ENCODE measurements at regions not wholly inside any gene's neighbourhood (a gene's known extent, or its start where the extent isn't known, plus 50 kb on each side); places are given as distances from the start of the nearest gene placed in this dataset.

DNA sequence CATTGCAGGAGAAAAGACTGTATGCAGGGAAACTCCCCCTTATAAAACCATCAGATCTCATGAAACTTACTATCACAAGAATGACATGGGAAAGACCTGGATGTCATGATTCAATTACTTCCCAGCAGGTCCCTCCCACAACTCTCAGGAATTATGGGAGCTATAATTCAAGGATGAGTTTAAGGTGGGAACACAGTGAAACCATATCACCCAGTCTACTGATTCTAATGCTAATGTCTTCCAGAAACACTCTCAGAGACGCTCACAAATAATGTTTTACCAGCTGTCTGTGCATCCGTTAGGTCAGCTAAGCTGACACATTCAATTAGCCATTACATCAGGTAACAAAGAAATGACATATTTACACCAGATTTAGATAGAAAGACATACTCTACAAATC is 637.9 kb downstream of the NLGN4Y start:
- DNase-seq (ENCODE audit: insufficient read length, low spot score) (no peak), FAIRE-seq (no peak)
- TF ChIP-seq POLR2A (IDR thresholded peaks at IDR 0.05; ENCODE audit: low read depth, low read length): no peak
- TF ChIP-seq SPI1 (IDR thresholded peaks at IDR 0.05; ENCODE audit: low read depth, low read length): no peak
- TF ChIP-seq POU2F2 (IDR thresholded peaks at IDR 0.05; ENCODE audit: low read depth, low read length): no peak
- TF ChIP-seq PAX5 (IDR thresholded peaks at IDR 0.05; ENCODE audit: insufficient read depth, low read length, severe bottlenecking): no peak
- TF ChIP-seq POLR2AphosphoS5 (IDR thresholded peaks at IDR 0.05; ENCODE audit: low read depth, low read length): no peak
- no peak for TF ChIP-seq TAF1 (IDR thresholded peaks at IDR 0.05; ENCODE audit: low read depth, low read length)

- TF ChIP-seq TAF1 (IDR thresholded peaks at IDR 0.05; ENCODE audit: low read depth, low read length): no peak
- TF ChIP-seq POLR2A (IDR thresholded peaks at IDR 0.05; ENCODE audit: low read depth, low read length): no peak
- no peak for TF ChIP-seq SPI1 (IDR thresholded peaks at IDR 0.05; ENCODE audit: low read depth, low read length)
- TF ChIP-seq POLR2AphosphoS5 (IDR thresholded peaks at IDR 0.05; ENCODE audit: low read depth, low read length): no peak
- FAIRE-seq: no peak
These were observed 655.6 kb downstream of the NLGN4Y start for GRCh38 chrY:15179890-15180289.

GRCh38 chrY:15229056-15229455 is 704.7 kb downstream of the NLGN4Y start:
- DNase-seq (ENCODE audit: insufficient read length, low spot score) (no peak), FAIRE-seq (no peak)
- no peak for TF ChIP-seq PAX5 (IDR thresholded peaks at IDR 0.05; ENCODE audit: insufficient read depth, low read length, severe bottlenecking)
- TF ChIP-seq TAF1 (IDR thresholded peaks at IDR 0.05; ENCODE audit: low read depth, low read length): no peak
- no peak for TF ChIP-seq SPI1 (IDR thresholded peaks at IDR 0.05; ENCODE audit: low read depth, low read length)

More at GRCh38 chrY:15179890-15180289, 655.6 kb downstream of the NLGN4Y start:
- no peak for DNase-seq (ENCODE audit: insufficient read length, low spot score)

- no peak for FAIRE-seq
- TF ChIP-seq POU2F2 (IDR thresholded peaks at IDR 0.05; ENCODE audit: low read depth, low read length) (no peak), TAF1 (IDR thresholded peaks at IDR 0.05; ENCODE audit: low read depth, low read length) (no peak), PAX5 (IDR thresholded peaks at IDR 0.05; ENCODE audit: insufficient read depth, low read length, severe bottlenecking) (no peak), POLR2AphosphoS5 (IDR thresholded peaks at IDR 0.05; ENCODE audit: low read depth, low read length) (no peak), POLR2A (IDR thresholded peaks at IDR 0.05; ENCODE audit: low read depth, low read length) (no peak), SPI1 (IDR thresholded peaks at IDR 0.05; ENCODE audit: low read depth, low read length) (no peak)
- no peak for DNase-seq (ENCODE audit: insufficient read length, low spot score)
These were observed 715.3 kb downstream of the NLGN4Y start for GRCh38 chrY:15239596-15240132.

- no peak for TF ChIP-seq POLR2A (IDR thresholded peaks at IDR 0.05; ENCODE audit: low read depth, low read length)
- no peak for TF ChIP-seq POU2F2 (IDR thresholded peaks at IDR 0.05; ENCODE audit: low read depth, low read length)
- no peak for TF ChIP-seq TAF1 (IDR thresholded peaks at IDR 0.05; ENCODE audit: low read depth, low read length)
- TF ChIP-seq POLR2AphosphoS5 (IDR thresholded peaks at IDR 0.05; ENCODE audit: low read depth, low read length): no peak
- no peak for TF ChIP-seq SPI1 (IDR thresholded peaks at IDR 0.05; ENCODE audit: low read depth, low read length)
- TF ChIP-seq PAX5 (IDR thresholded peaks at IDR 0.05; ENCODE audit: insufficient read depth, low read length, severe bottlenecking): no peak
- no peak for DNase-seq (ENCODE audit: insufficient read length, low spot score)
- no peak for FAIRE-seq
These were observed 735.0 kb downstream of the NLGN4Y start for GRCh38 chrY:15259286-15259685.

GRCh38 chrY:15286572-15286971 is 762.2 kb downstream of the NLGN4Y start:
- DNase-seq (ENCODE audit: insufficient read length, low spot score): no peak
- TF ChIP-seq PAX5 (IDR thresholded peaks at IDR 0.05; ENCODE audit: insufficient read depth, low read length, severe bottlenecking) (no peak), SPI1 (IDR thresholded peaks at IDR 0.05; ENCODE audit: low read depth, low read length) (no peak), POLR2A (IDR thresholded peaks at IDR 0.05; ENCODE audit: low read depth, low read length) (no peak), TAF1 (IDR thresholded peaks at IDR 0.05; ENCODE audit: low read depth, low read length) (no peak), POU2F2 (IDR thresholded peaks at IDR 0.05; ENCODE audit: low read depth, low read length) (no peak), POLR2AphosphoS5 (IDR thresholded peaks at IDR 0.05; ENCODE audit: low read depth, low read length) (no peak)
- FAIRE-seq: no peak

DNA sequence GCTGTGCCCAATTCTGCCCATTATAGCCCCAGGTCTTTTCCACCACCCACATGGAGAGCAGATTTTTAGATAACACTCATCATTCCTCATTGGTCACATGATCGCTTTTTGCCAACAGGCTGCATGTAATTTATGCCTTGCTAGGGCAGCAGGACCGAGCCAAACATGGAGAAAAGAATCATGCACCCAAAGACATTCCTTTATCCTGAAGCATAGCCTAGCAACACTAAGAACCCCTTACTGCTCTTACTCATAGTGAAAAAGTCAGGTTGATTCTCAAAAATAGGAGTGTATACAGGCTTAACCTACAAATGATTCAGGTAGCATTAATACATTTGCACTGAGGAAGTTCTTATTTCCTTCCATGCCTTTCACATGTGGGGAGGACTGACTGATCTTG is 765.5 kb downstream of the NLGN4Y start:
- DNase-seq (ENCODE audit: insufficient read length, low spot score): no peak
- TF ChIP-seq PAX5 (IDR thresholded peaks at IDR 0.05; ENCODE audit: insufficient read depth, low read length, severe bottlenecking): no peak
- no peak for TF ChIP-seq POU2F2 (IDR thresholded peaks at IDR 0.05; ENCODE audit: low read depth, low read length)
- TF ChIP-seq POLR2AphosphoS5 (IDR thresholded peaks at IDR 0.05; ENCODE audit: low read depth, low read length): no peak
- TF ChIP-seq SPI1 (IDR thresholded peaks at IDR 0.05; ENCODE audit: low read depth, low read length): no peak
- no peak for TF ChIP-seq POLR2A (IDR thresholded peaks at IDR 0.05; ENCODE audit: low read depth, low read length)
- no peak for TF ChIP-seq TAF1 (IDR thresholded peaks at IDR 0.05; ENCODE audit: low read depth, low read length)
- no peak for FAIRE-seq

DNA sequence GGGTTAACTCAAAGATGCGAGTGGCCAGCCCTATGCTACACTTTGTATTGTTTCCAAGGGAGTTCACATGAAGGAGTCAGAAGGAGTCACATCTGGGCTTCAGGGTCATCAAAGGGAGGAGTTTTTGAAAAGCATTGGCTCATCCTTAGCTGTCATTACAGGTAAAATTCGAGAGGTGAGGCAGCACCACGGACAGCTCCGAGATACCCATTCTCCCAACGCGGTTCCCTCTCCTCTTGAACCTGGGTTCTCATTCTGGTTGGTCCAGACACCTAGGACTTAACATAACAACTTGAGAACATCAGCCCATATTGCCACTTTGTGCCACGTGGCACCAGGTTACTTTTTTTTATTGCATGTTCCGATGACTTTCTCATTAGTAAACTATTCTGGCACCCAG is 768.6 kb downstream of the NLGN4Y start:
- DNase-seq (ENCODE audit: insufficient read length, low spot score): no peak
- FAIRE-seq: no peak
- TF ChIP-seq PAX5 (IDR thresholded peaks at IDR 0.05; ENCODE audit: insufficient read depth, low read length, severe bottlenecking): no peak
- TF ChIP-seq POLR2A (IDR thresholded peaks at IDR 0.05; ENCODE audit: low read depth, low read length): no peak
- TF ChIP-seq POU2F2 (IDR thresholded peaks at IDR 0.05; ENCODE audit: low read depth, low read length): no peak
- TF ChIP-seq POLR2AphosphoS5 (IDR thresholded peaks at IDR 0.05; ENCODE audit: low read depth, low read length): no peak
- TF ChIP-seq TAF1 (IDR thresholded peaks at IDR 0.05; ENCODE audit: low read depth, low read length): no peak
- TF ChIP-seq SPI1 (IDR thresholded peaks at IDR 0.05; ENCODE audit: low read depth, low read length): no peak

DNA sequence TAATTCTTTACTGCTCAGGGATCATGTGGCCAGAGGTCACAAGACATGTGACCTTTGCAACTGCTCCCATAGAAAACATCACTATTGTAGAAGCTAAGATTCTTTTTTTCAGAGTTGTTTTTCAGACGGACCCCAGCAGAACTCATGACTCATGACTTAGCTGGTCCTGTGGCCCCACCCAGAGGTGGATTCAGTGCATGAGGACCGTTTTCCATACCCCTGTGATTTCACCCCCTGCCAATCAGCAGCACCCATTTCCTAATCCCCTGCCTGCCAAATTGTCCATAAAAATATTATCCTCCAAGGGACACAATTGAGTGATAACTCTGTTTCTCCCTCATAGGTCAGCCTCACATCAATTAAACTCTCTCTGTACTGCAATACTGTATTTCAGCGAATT is 777.5 kb downstream of the NLGN4Y start:
- no peak for FAIRE-seq
- TF ChIP-seq SPI1 (IDR thresholded peaks at IDR 0.05; ENCODE audit: low read depth, low read length): no peak
- no peak for TF ChIP-seq POU2F2 (IDR thresholded peaks at IDR 0.05; ENCODE audit: low read depth, low read length)
- TF ChIP-seq TAF1 (IDR thresholded peaks at IDR 0.05; ENCODE audit: low read depth, low read length): no peak
- TF ChIP-seq POLR2AphosphoS5 (IDR thresholded peaks at IDR 0.05; ENCODE audit: low read depth, low read length): no peak
- TF ChIP-seq PAX5 (IDR thresholded peaks at IDR 0.05; ENCODE audit: insufficient read depth, low read length, severe bottlenecking): no peak
- no peak for TF ChIP-seq POLR2A (IDR thresholded peaks at IDR 0.05; ENCODE audit: low read depth, low read length)
- DNase-seq (ENCODE audit: insufficient read length, low spot score): no peak

DNA sequence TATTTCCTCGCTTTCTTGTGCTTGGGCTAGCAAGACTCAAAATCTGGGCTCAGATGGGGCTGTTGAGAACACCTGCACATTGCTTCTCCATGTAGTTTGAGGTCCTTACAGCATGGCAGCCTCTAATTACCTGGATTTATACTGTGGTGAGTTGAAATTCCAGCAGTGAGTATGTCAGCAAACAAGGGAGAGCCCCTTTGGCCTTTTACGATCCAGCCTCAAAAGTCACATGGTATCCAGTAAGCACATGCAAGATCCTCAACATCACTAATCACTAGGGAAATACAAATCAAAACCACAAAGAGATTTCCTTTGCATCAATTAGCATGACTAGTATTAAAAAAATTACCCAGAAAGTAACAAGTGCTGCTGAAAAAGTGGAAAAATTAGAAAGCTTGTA is 787.8 kb downstream of the NLGN4Y start:
- no peak for TF ChIP-seq PAX5 (IDR thresholded peaks at IDR 0.05; ENCODE audit: insufficient read depth, low read length, severe bottlenecking)
- no peak for TF ChIP-seq TAF1 (IDR thresholded peaks at IDR 0.05; ENCODE audit: low read depth, low read length)
- TF ChIP-seq POU2F2 (IDR thresholded peaks at IDR 0.05; ENCODE audit: low read depth, low read length): no peak
- TF ChIP-seq SPI1 (IDR thresholded peaks at IDR 0.05; ENCODE audit: low read depth, low read length): no peak
- TF ChIP-seq POLR2A (IDR thresholded peaks at IDR 0.05; ENCODE audit: low read depth, low read length): no peak
- TF ChIP-seq POLR2AphosphoS5 (IDR thresholded peaks at IDR 0.05; ENCODE audit: low read depth, low read length): no peak
- FAIRE-seq (no peak), DNase-seq (ENCODE audit: insufficient read length, low spot score) (no peak)

Data from GM12891 (cell line).